D341Med (cell line): ENCODE measurements at regions not wholly inside any gene's neighbourhood (a gene's known extent, or its start where the extent isn't known, plus 50 kb on each side); places are given as distances from the start of the nearest gene placed in this dataset.

Experiments used
- DNase-seq: peaks from one replicate; pipeline ENCODE4 v3.0.0; 2012; ENCODE audit warnings: low spot score

DNA sequence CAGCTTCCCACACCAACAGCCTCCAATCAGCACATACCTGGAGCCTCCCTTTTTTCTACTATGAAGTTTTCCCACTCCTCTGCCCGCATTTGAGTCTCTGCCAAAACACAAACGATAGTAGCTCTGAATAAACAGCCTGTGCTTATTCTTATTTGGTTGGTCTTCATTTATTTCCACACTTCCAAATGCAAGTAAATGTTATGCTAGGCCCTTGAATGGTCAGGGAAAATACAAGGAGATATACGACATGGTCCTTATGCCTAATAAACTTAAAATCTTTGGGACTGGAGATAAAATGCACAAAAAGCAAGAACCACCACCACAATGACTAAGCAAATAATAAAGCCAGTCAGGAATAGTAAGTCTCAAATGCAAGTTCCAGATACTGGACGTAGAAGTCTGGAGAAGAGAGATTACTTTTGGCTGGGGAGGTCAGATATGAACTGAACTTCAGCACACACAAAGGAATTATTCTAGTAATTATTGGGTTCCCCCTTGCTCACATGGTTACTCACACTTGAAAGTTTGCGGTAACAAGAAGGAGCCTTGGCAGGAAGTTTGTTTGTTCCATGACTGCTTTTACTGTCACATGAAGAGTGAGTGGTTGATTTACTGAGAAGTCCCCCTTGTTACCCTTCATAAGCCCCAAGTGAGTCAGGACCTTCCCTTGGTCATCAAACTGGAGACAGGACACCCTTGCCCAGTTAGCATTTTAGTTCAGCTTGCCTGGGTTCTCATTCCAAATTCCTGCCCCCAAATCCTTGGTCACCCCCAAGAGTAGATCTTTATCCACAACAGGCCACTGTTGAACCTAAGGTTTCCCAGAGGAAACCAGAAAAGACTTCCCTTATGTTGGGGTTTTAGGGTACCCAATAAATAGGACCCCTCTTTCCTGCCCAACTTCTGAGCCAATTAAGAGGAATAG lies 511.2 kb upstream of the JARID2 start:
- no peak for DNase-seq

DNA sequence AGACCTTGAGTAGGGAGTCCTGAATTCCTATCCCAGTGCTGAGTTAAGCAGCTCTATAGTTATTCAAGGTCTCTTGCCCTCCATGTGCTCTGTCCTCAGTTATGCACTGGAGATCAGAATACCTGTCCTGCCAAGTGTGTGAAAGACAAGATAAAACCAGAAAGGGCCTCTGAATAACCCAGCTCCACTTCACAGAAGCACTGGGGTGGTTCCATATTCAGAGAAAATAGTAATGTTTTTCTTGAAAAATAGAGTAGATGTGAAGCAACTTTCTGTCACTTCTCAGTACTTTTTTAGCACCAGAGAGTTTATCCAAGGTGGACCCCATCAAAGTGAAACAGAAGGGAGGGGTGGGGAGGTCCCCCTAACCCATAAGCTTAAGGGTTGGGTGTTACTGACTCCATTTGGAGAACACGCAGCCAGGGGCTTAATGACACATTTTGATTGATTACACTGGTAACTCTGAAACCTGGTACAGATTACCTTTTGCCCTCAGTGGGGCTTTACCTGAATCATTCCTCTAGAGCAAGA lies 509.8 kb upstream of the JARID2 start:
- DNase-seq: no peak

DNA sequence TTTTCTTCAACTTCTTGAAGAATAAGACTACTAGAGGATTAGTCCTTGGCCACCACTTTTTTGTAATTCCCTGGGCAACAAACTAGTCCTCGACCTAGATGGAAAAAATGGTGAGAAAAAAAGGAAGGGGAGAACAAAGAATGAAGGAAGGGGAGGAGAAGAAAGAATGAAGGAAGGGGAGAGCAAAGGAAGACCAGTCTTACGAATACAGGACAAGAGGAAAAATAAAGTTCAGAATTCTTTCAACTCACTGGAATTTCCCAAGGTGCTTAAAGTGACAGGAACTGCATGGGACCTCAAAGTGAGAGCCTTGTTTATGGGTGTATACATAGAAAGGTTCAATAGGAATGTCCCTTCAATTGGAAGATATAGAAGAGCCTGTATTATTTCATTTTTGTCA lies 509.3 kb upstream of the JARID2 start:
- no peak for DNase-seq

DNA sequence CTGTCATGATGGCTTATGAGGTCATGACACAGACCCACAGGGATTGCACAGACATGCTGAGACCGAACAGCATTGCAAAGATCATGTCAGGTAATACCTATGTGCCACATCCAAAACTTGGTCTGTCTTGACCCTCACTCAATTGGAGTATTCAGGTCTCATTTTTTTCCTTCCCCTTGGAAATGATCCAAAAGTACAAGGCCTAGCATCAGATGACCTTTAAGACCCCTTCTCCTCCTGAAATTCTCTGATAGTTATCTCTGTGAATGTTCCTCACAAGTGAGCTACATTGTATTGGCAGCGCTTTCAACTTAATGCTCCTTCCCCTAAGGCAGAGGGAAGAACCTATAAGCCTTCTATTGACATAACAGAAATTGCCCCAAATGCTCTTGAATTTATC lies 507.4 kb upstream of the JARID2 start:
- DNase-seq: no peak

DNA sequence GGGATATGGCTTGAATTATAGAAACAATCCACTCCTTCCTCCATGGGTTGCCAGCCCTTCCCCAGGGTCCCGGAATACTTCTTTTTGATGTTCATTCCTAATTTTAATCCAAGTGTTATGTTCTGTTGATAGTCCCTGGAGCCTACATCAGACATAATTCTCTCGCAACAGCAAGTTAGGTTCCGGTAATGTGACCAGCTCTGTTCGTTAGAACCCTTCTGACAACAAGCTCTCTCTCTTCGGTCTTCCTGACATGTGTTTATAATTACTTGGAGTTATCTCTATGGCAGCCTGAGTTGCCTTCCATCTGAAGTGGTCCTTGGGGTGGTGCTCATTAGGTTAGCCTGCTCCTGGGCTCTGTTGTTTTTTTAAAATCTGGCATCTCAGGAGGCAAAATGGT lies 506.9 kb upstream of the JARID2 start:
- no peak for DNase-seq

DNA sequence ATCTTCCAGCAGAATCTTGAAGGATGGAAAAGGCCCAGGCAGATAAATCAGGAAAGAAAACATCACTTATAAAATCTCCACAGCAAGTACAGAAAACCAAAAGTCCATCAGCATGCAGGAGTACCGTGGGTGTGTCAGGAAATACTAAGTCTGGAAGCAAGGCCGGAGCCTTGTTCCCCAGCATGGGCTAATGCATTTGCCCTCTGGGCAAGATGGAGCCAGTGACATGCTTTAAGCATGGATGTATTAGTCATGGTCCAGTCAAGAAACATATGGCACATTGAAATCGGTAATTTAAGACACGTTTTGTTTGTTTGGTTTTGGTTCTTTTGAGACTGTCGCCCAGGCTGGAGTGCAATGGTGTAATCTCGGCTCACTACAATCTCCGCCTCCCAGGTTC lies 506.0 kb upstream of the JARID2 start:
- DNase-seq: no peak

DNA sequence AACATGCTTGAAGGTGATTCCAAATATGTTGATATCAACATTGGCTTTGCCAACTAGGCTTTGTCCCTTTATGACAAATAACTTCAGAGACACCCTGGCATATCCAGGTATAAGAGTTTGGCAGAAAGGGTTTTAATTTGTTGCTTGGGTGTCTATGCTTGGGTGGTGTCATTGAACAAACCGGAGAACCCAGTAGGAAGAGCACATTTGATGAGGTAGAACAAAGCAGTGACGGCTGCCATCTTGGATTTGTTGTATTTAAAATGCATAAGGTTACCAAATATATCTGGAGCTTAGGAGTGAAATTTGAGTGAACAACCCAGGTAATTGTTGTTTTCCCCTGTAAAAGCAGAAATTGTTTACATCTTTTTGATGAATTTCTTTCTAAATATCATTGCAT lies 503.7 kb upstream of the JARID2 start:
- no peak for DNase-seq

DNA sequence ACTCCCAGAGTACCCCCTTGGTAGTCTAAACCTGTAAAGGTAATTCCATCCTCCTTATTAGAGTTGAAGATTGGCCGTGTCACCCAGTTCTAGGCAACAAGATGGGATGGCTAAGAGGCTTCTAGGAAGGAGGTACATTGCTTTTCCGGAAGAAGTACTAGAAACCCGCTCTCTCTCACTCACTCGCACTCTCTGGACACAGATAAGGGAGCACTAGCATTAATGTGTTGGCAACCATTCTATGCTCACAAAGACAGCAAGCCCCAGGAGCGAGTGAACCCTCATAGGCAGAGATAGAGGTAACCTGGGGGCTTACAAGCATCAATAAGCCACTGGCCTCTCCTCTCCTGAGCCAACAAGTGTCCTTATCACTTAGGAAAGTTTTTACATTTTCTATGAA lies 503.2 kb upstream of the JARID2 start:
- DNase-seq: no peak

DNA sequence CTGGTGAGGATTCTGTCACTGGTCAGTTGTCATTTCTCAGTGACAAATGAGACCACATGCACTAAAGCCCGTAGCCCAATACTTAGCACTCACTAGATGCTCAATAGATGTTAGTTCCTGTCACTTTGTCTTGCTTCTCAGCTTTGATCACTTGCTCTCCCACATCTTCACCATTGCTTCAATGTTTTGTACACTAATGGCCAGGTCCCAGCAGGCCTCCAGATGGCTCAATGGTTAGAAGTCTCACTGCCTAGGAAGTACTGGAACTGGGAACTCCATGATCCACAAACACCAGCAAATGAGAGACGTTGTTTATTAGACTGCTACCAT lies 502.8 kb upstream of the JARID2 start:
- no peak for DNase-seq

DNA sequence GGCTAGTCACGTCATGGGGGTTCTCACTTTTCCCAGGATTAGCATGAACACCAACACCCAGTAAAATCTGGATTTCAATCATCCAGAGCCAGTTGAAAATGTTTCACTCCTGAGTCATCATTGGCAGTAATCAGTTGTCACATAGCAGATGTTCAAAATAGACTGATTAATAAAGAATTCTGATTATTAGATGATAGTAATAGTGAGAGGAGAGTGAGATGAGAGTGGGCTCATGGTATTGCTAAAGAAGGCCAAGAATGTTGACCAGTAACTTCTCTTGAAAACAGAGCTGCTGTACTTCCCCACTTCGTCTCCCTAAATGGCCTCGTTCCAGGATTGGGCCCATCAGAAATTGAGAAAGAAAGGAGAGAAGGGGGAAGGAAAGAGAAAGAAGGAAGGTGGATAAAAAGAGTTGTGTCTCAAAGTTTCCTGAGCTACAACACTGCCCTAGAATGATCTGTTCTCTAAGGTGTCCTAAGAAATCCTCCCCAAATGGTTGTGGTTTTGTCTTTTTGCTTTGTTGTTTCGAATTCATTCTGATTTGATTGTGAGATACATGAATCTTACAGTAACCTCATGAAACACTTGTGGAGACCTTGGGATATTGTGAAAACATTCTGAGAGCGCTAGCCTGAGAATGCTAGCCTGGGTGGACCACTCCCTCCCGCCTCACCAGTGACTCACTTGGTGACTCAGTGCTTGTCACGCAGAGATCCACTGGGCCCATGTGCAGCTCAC lies 502.2 kb upstream of the JARID2 start:
- no peak for DNase-seq

DNA sequence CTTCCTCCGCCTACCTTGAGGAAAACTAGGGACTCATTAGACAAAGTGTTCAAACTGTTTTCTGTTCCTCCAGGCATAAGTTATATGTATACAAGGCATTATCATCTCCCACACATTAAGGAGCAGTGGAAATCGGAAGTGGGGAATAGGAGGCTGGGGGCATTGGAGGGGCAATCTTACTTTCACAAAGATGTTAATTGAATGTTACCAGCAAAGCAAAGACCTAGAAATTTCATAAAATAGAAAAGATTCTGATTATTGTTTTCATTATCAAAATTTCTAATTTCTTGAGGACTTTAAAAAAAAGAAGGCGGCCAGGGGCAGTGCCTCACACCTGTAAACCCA lies 501.7 kb upstream of the JARID2 start:
- no peak for DNase-seq

DNA sequence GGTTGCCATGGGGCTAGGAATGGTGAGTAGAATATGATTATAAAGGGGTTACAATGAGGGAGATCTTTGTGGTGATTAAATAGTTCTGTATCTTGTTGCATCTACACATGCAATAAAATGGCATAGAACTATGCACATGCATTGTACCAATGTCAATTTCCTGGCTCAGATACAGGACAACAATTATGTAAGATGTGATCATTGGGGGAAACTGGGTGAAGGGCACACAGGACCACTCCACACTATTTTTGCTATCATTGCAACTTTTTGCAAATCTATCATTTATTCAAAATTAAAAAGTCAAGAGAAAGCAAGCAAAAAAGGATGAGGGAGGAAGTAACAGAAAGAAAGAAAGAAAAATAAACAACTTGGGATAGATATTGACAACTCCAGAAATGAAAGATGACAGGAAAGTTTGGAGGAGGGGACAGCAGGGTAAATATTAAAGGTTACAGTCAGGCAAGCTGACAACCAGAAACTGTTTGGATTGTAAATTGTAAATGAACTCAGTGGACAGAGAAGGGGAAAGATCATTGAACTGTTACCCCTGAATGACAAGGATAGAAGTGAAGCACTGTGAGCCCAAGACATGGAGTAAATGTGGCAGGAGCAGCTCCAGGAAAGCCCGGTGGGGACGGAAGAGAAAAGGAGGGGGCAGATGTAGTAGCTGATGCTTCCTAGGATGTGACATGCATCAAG lies 499.6 kb upstream of the JARID2 start:
- no peak for DNase-seq

DNA sequence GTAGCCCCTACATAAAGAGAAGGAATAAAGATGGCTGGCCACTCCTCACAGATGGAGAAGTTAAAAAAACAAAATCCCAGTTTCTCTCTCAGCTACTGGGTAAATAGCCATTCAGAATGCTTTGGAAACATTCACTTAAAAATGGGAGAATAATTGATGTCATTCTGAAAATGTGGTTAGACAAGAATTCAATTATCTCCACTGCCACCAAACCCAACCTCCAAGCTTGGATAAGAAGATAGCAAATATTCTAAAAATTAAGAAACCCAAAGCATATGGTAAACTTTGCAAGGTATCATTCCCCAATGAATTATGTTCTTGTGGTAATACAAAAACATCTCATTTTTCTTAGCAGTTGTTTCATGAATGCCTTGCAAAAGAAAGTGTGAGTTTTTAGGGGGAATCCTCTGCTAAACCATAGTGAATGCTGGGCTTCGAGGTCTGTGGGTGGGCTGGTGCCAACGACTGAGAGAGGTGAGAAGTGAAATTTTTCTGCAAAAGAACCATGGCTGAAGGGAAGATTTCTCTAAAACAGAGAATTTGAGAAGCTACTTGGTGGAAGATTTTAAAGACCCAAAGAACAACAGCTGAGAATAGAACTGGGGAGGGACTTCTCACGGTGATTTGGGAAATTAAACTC lies 497.9 kb upstream of the JARID2 start:
- DNase-seq: no peak

DNA sequence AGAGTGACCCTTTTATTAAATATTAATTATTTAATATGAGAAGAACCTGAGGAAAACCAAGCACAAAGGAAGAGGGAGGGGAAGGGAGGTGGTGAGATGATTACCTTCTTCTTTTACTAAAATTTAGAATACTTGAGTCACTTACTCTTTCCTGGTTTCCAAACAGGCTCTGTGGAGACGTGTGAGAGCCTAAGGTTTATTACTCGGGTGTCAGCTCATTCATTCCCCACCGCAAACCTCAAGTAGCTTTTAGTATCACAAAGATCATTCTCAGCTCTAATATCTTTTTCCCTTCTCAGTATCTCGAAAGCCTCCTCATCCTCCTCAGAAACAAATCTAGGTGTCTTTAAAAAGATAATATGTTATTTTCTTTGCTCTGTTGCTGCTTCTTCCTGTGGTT lies 497.2 kb upstream of the JARID2 start:
- DNase-seq: no peak

DNA sequence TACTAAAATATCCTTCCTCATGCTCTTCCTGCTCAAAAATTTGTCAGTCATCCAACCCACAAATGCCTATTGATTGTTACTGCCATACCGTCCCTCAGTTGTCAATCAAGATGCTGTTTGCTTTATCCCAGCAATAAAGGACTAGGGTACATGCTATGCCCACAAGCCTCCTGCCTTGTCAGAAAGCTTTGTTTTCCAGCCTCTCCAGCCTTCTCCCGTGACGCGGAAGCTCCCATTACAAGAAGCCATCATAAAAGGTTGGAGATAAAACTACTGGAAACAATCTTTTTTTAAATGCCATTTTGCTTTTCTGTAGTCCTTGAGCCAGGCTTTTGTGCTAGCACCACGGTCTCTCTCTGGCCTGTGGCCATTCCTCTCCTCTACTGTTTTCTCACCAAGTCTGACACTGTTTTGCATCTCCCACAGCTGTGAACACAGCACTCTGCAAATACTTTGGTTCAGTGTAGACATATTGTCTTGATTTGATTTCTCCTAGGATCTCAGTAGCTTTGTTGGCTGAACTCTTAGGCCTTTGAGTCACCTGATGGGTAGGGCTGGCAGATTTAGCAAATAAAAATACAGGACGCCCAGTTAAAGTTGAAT lies 495.7 kb upstream of the JARID2 start:
- DNase-seq: no peak

DNA sequence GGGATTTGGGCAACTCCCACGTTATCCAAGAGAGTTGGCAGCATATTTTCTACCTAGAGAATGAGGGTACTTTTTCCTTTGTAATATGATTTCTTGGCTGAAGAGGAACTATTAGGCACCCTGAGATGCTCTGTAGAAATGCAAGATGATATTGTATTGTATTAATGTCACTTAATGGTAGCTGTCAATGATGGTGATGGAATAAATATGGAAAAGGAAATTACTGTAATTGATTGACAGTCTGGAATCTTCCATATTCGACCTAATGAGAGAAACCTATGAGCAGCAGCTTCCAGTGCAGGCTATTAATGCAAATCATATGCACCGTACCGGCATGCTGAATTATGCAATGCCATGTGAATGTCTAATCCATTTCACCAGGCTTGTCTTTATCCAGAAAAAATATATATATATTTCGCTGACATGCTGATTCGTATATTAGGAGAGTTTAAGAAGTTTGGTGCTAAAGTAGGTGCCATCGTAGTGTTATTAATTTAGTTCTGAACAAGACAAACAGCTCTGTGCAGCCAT lies 494.2 kb upstream of the JARID2 start:
- no peak for DNase-seq

DNA sequence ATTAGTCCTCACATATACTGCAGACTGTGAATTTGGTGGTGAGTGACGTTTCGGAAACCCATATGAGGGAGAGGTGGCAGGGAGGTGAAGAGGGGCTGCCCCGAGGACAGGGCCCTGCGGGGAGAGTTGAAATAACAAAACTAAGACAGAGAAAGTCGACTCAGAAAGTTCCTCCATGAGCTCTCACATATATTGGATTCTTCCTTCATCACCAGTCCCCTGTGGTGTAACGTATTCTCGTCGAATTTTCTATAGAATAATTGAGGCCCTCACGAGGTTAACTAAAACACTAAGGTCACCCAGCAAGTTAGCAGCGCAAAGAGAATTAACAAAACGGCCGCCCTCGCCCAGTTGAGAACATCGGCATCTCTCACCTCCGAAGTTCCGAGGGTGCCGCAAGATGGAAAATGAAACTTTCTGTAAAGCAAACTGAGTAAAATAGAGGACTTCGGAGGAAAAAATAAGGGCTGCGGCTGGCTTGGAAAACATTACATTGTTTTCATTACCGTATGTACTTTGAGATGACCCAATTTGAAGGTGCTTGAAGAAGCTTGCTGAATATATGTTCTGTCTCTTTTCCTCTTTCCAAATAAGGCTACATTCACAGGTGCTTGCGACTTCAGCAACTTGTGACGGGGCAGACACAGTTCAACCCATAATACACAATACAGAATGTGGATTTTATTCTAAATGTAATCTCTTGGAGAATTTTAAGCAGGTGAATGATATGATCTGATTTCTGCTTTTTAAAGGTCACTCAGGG lies 490.9 kb upstream of the JARID2 start:
- no peak for DNase-seq

DNA sequence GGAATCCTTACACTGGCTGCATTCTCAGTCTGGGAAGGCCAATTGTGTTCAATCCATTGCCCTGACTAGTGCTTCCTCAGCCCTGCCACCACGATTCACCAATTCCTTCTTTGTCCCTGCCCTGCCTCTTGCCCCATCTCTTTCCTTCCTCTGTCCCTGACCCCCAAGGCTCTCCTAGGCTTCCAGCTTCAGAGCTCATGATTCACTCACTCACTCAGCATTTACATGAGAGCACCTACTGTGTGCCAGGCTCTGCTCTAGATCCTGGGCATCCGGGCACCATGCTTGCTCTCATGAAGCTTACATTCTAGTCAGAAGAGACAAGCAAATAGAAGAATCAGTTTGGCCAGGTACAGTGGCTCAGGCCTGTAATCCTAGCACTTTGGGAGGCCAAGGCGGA lies 489.5 kb upstream of the JARID2 start:
- no peak for DNase-seq

DNA sequence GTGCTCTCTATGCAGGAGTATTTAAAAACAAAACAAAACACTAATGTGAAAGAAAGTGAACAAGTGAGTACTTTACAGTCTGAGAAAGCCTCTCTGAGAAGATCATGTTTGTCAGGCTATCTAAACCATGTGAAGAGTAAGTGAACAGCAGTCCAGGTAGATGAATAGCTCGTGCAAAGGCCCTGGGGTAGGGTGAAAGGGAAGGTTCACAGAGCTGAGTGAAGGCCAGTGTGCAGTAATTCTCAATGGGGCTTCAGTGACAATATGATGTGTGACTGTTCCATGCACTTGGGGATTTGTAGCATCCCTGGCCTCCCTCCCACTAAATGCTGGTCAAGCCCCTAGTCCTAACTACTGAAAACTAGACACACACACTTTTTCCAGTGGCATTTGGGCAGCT lies 488.9 kb upstream of the JARID2 start:
- DNase-seq: no peak

DNA sequence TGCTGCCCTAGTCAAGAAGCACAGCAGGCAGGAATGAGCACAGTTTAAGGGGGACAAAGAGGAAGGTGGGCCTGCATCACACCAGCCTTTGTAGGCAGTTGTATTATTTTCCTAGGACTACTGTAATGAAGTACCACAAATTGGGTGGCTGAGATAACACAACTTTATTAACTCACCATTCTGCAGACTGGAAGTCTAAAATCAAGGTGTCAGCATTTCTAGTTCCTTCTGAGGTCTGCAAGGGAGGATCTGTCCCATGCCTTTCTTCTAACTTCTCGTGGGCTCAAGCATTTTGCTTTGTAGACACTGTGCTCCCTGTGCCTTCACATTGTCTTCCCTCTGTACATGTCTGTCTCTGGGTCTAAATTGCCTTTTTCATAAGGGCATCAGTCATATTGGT lies 488.5 kb upstream of the JARID2 start:
- DNase-seq: no peak
